Endothelial cell (in vitro differentiated cells): ENCODE measurements at regions not wholly inside any gene's neighbourhood (a gene's known extent, or its start where the extent isn't known, plus 50 kb on each side); places are given as distances from the start of the nearest gene placed in this dataset.

Experiments used
- DNase-seq: peaks from one replicate; pipeline ENCODE4 v3.0.0; 2021; ENCODE audit warnings: low spot score
- H3K27ac Mint-ChIP-seq: one replicate; pipeline ENCODE4 v1.8.0; 2021; ENCODE audit warnings: mixed read lengths, inconsistent platforms; ENCODE audit not compliant: unreplicated experiment
- H3K27me3 Mint-ChIP-seq: one replicate; pipeline ENCODE4 v1.8.0; 2021; ENCODE audit warnings: mild to moderate bottlenecking, moderate library complexity, mixed read lengths, inconsistent platforms; ENCODE audit not compliant: unreplicated experiment
- H3K36me3 Mint-ChIP-seq: one replicate; pipeline ENCODE4 v1.8.0; 2021; ENCODE audit warnings: mild to moderate bottlenecking, low read depth, mixed read lengths, inconsistent platforms; ENCODE audit not compliant: unreplicated experiment
- H3K4me1 Mint-ChIP-seq: one replicate; pipeline ENCODE4 v1.8.0; 2021; ENCODE audit warnings: mild to moderate bottlenecking, mixed read lengths, inconsistent platforms; ENCODE audit not compliant: unreplicated experiment
- H3K4me3 Mint-ChIP-seq: one replicate; pipeline ENCODE4 v1.8.0; 2021; ENCODE audit warnings: mild to moderate bottlenecking, mixed read lengths, inconsistent platforms; ENCODE audit not compliant: unreplicated experiment
- H3K9me3 Mint-ChIP-seq: one replicate; pipeline ENCODE4 v1.8.0; 2021; ENCODE audit warnings: mixed read lengths, inconsistent platforms; ENCODE audit not compliant: unreplicated experiment
- TF ChIP-seq, protein P1 (sequence below): fragments of 200-600 bp; sonication (generic); IDR thresholded peaks from one replicate; pipeline ENCODE4 v1.5.0; 2021; ENCODE audit warnings: antibody characterized with exemption; ENCODE audit not compliant: unreplicated experiment

- no peaks in the 10 kb centered on the region for H3K27me3 Mint-ChIP-seq
- H3K4me1 Mint-ChIP-seq, result no peaks in the 10 kb centered on the region
- DNase-seq, result no peak
- TF ChIP-seq, protein P1, sequence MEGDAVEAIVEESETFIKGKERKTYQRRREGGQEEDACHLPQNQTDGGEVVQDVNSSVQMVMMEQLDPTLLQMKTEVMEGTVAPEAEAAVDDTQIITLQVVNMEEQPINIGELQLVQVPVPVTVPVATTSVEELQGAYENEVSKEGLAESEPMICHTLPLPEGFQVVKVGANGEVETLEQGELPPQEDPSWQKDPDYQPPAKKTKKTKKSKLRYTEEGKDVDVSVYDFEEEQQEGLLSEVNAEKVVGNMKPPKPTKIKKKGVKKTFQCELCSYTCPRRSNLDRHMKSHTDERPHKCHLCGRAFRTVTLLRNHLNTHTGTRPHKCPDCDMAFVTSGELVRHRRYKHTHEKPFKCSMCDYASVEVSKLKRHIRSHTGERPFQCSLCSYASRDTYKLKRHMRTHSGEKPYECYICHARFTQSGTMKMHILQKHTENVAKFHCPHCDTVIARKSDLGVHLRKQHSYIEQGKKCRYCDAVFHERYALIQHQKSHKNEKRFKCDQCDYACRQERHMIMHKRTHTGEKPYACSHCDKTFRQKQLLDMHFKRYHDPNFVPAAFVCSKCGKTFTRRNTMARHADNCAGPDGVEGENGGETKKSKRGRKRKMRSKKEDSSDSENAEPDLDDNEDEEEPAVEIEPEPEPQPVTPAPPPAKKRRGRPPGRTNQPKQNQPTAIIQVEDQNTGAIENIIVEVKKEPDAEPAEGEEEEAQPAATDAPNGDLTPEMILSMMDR, result no peak
- no peaks in the 10 kb centered on the region for H3K36me3 Mint-ChIP-seq
- no peaks in the 10 kb centered on the region for H3K9me3 Mint-ChIP-seq
- H3K27ac Mint-ChIP-seq, result no peak overlapping the region
- H3K4me3 Mint-ChIP-seq, result no peak overlapping the region
Measured at GRCh38 chr16:49930841-49931240, 74.9 kb upstream of the ZNF423 start.

DNA sequence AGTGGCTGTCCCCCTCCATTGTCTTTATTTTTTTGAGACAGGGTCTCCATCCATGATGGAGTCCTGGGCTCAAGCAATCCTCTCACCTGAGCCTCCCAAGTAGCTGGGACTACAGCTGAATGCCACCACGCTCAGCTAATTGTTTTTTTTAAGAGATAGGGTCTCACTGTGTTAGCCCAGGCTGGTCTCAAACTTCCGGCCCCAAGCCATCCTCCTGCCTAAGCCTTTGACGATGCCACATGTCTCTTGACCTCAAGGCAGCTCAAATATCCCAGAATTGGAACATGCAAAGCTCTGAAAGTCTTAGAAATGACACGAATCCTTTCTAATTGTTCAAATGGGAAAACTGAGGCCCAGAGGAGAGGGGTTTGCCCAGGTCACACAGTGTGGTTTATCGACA, 75.4 kb upstream of the ZNF423 start:
- Mint-ChIP-seq H3K36me3 (no peaks in the 10 kb centered on the region), H3K27me3 (no peaks in the 10 kb centered on the region), H3K9me3 (no peaks in the 10 kb centered on the region), H3K4me3 (no peak overlapping the region), H3K27ac (no peak overlapping the region), H3K4me1 (no peaks in the 10 kb centered on the region)
- TF ChIP-seq, protein P1, result no peak
- no peak for DNase-seq

DNA sequence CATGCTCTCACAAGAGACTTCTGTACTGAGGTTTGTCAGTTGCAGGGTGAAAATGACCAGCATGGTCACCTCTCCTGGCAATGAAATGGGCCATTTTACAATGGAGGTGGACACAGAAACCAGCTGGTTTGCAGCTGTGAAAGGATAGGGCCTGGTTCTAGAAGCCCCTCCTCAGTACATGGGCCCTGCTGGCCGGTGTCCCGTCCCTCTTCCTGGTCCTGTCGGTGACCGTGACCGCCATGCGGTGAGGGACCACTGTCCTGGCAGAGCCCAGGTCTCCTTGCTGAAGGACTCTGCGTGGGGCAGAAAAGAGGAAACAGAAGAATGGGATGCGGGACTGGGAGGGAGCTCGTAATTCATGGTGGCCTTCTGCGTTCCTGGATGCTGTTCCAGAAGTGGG, 76.0 kb upstream of the ZNF423 start:
- Mint-ChIP-seq H3K27ac (no peak overlapping the region), H3K4me1 (no peaks in the 10 kb centered on the region), H3K27me3 (no peaks in the 10 kb centered on the region), H3K36me3 (no peaks in the 10 kb centered on the region), H3K4me3 (no peak overlapping the region), H3K9me3 (no peaks in the 10 kb centered on the region)
- DNase-seq, result no peak
- TF ChIP-seq, protein P1, result no peak

DNA sequence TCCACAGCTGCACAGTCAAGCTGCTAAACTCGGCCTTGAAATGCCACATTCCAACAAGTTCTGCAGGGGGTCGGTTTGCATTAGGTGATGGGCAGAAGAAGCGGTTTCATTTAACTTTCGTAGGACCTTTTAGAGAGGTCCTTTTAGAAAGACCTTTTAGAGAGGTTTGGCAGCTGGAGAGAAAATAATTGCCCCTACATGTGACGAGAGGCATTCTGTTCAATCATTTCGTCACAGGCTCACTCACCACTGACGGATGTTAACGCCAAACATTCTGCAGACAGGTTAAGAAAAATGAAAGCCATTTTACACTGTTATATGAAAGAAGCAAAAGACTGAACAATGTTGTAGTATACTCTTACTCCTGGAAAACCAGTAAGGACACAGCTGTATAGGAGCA, 76.5 kb upstream of the ZNF423 start:
- Mint-ChIP-seq H3K9me3 (no peaks in the 10 kb centered on the region), H3K27me3 (no peaks in the 10 kb centered on the region), H3K36me3 (no peaks in the 10 kb centered on the region), H3K4me3 (no peak overlapping the region), H3K4me1 (no peaks in the 10 kb centered on the region), H3K27ac (no peak overlapping the region)
- DNase-seq, result no peak
- TF ChIP-seq, protein P1, result no peak

GRCh38 chr16:49932946-49933345, 77.0 kb upstream of the ZNF423 start:
- Mint-ChIP-seq H3K4me3 (no peak overlapping the region), H3K27me3 (no peaks in the 10 kb centered on the region), H3K27ac (no peak overlapping the region), H3K36me3 (no peaks in the 10 kb centered on the region), H3K4me1 (no peaks in the 10 kb centered on the region), H3K9me3 (no peaks in the 10 kb centered on the region)
- DNase-seq, result no peak
- TF ChIP-seq, protein P1, result no peak
